Loucy (cell line): ENCODE measurements at regions not wholly inside any gene's neighbourhood (a gene's known extent, or its start where the extent isn't known, plus 50 kb on each side); places are given as distances from the start of the nearest gene placed in this dataset.

Experiments used
- H2AFZ ChIP-seq: fragments of 200-600 bp; sonication (generic); 2 replicates; pipeline ENCODE4 v1.6.0; 2016; ENCODE audit warnings: antibody characterized with exemption, mild to moderate bottlenecking, low read length, moderate library complexity
- H3F3A ChIP-seq: fragments of 200-600 bp; 2 replicates; pipeline ENCODE4 v1.6.0; 2016; ENCODE audit warnings: antibody characterized with exemption, low read depth, mild to moderate bottlenecking
- H3K27me3 ChIP-seq: fragments of 200-600 bp; sonication (generic); 2 replicates; pipeline ENCODE4 v1.6.1; 2014; ENCODE audit warnings: low read length, mild to moderate bottlenecking; ENCODE audit not compliant: insufficient read depth, poor library complexity, severe bottlenecking
- H3K36me3 ChIP-seq: fragments of 200-600 bp; sonication (generic); 2 replicates; pipeline ENCODE4 v1.6.1; 2016; ENCODE audit warnings: low read length; ENCODE audit not compliant: insufficient read depth
- H3K4me1 ChIP-seq: fragments of 200-600 bp; sonication (generic); 2 replicates; pipeline ENCODE4 v1.5.1; 2014; ENCODE audit warnings: low read length, mild to moderate bottlenecking; ENCODE audit not compliant: insufficient read depth, poor library complexity, severe bottlenecking
- H3K4me2 ChIP-seq: fragments of 200-600 bp; sonication (generic); 2 replicates; pipeline ENCODE4 v1.6.0; 2014; ENCODE audit warnings: antibody characterized with exemption, low read length, low read depth, mild to moderate bottlenecking; ENCODE audit not compliant: poor library complexity, severe bottlenecking
- H3K4me3 ChIP-seq: fragments of 200-600 bp; sonication (generic); 2 replicates; pipeline ENCODE4 v1.5.1; 2014; ENCODE audit warnings: low read length, mild to moderate bottlenecking, mixed read lengths; ENCODE audit not compliant: poor library complexity, severe bottlenecking
- H3K79me2 ChIP-seq: fragments of 200-600 bp; sonication (generic); 2 replicates; pipeline ENCODE4 v1.6.1; 2014; ENCODE audit warnings: low read length; ENCODE audit not compliant: insufficient read depth
- H3K9ac ChIP-seq: fragments of 200-600 bp; sonication (generic); 2 replicates; pipeline ENCODE4 v1.6.0; 2014; ENCODE audit warnings: mild to moderate bottlenecking, low read depth, low read length, moderate library complexity; ENCODE audit not compliant: poor library complexity, severe bottlenecking
- H3K9me2 ChIP-seq: fragments of 200-600 bp; sonication (generic); replicated peaks from 2 replicates; pipeline ENCODE4 v1.6.1; 2016; ENCODE audit warnings: low read depth, low read length, mixed read lengths
- H3K9me3 ChIP-seq: fragments of 200-600 bp; sonication (generic); 2 replicates; pipeline ENCODE4 v1.6.1; 2014; ENCODE audit warnings: mild to moderate bottlenecking, antibody characterized with exemption, low read length, low read depth; ENCODE audit not compliant: insufficient read depth
- H4K20me1 ChIP-seq: fragments of 200-600 bp; sonication (generic); 2 replicates; pipeline ENCODE4 v1.6.0; 2014; ENCODE audit warnings: antibody characterized with exemption, low read length, mild to moderate bottlenecking; ENCODE audit not compliant: insufficient read depth, poor library complexity, severe bottlenecking
- CTCF ChIP-seq: fragments of 200-600 bp; sonication (generic); conservative IDR thresholded peaks from 2 replicates; pipeline ENCODE4 v1.5.1; 2014; ENCODE audit warnings: mild to moderate bottlenecking, antibody characterized with exemption, low read length
- EZH2phosphoT487 ChIP-seq: fragments of 200-600 bp; IDR thresholded peaks from 2 replicates; pipeline ENCODE4 v1.6.1; 2018; ENCODE audit warnings: antibody characterized with exemption, mild to moderate bottlenecking, moderate library complexity, borderline replicate concordance

GRCh38 chr11:92844197-92844596 lies 125.3 kb upstream of the MTNR1B start:
- H3F3A ChIP-seq, result no peaks in the 10 kb centered on the region
- H3K9me2 ChIP-seq, result no peaks in the 10 kb centered on the region
- no peak overlapping the region for H3K4me3 ChIP-seq
- TF ChIP-seq CTCF (no peak), EZH2phosphoT487 (no peak)
- no peaks in the 10 kb centered on the region for H3K36me3 ChIP-seq
- H3K9me3 ChIP-seq, result no peaks in the 10 kb centered on the region
- no peaks in the 10 kb centered on the region for H3K79me2 ChIP-seq
- no peak overlapping the region for H2AFZ ChIP-seq
- H4K20me1 ChIP-seq, result no peaks in the 10 kb centered on the region
- no peak overlapping the region for H3K4me2 ChIP-seq
- H3K9ac ChIP-seq, result no peak overlapping the region
- no peaks in the 10 kb centered on the region for H3K27me3 ChIP-seq
- no peaks in the 10 kb centered on the region for H3K4me1 ChIP-seq

- H3K4me3 ChIP-seq, result no peak overlapping the region
- no peaks in the 10 kb centered on the region for H3K27me3 ChIP-seq
- H3F3A ChIP-seq, result no peaks in the 10 kb centered on the region
- no peaks in the 10 kb centered on the region for H3K36me3 ChIP-seq
- no peaks in the 10 kb centered on the region for H3K79me2 ChIP-seq
- H3K9ac ChIP-seq, result no peak overlapping the region
- H3K4me2 ChIP-seq, result no peak overlapping the region
- no peaks in the 10 kb centered on the region for H3K4me1 ChIP-seq
- TF ChIP-seq EZH2phosphoT487 (no peak), CTCF (no peak)
- H3K9me2 ChIP-seq, result no peaks in the 10 kb centered on the region
- no peaks in the 10 kb centered on the region for H3K9me3 ChIP-seq
- H4K20me1 ChIP-seq, result no peaks in the 10 kb centered on the region
- H2AFZ ChIP-seq, result no peak overlapping the region
These were observed 124.1 kb upstream of the MTNR1B start for GRCh38 chr11:92845390-92845789.

GRCh38 chr11:92845805-92846204 lies 123.6 kb upstream of the MTNR1B start:
- no peaks in the 10 kb centered on the region for H4K20me1 ChIP-seq
- H3F3A ChIP-seq, result no peaks in the 10 kb centered on the region
- H3K79me2 ChIP-seq, result no peaks in the 10 kb centered on the region
- H3K9ac ChIP-seq, result no peak overlapping the region
- no peak overlapping the region for H3K4me2 ChIP-seq
- no peaks in the 10 kb centered on the region for H3K27me3 ChIP-seq
- no peaks in the 10 kb centered on the region for H3K9me3 ChIP-seq
- no peak overlapping the region for H2AFZ ChIP-seq
- H3K4me3 ChIP-seq, result no peak overlapping the region
- H3K9me2 ChIP-seq, result no peaks in the 10 kb centered on the region
- no peaks in the 10 kb centered on the region for H3K36me3 ChIP-seq
- H3K4me1 ChIP-seq, result no peaks in the 10 kb centered on the region
- TF ChIP-seq EZH2phosphoT487 (no peak), CTCF (no peak)
